ENCODE measurements at regions not wholly inside any gene's neighbourhood (a gene's known extent, or its start where the extent isn't known, plus 50 kb on each side); places are given as distances from the start of the nearest gene placed in this dataset.

- TF ChIP-seq CTCF (conservative IDR thresholded peaks at IDR 0.05; ENCODE audit: low read length) = no peak
- TF ChIP-seq EZH2phosphoT487 (IDR thresholded peaks at IDR 0.05; ENCODE audit: borderline replicate concordance, low read depth, low read length) = no peak
These were observed 248.4 kb upstream of the JARID2 start for GRCh38 chr6:14997507-14997906.
